Ovary (tissue), 7 donors: ENCODE measurements at regions not wholly inside any gene's neighbourhood (a gene's known extent, or its start where the extent isn't known, plus 50 kb on each side); places are given as distances from the start of the nearest gene placed in this dataset.

ENCODE experiments used
- DNase-seq, 5 donors: peaks; one replicate each; pipeline ENCODE4 v3.0.0-alpha.2; 2019 to 2020
- H3K27ac ChIP-seq, 2 donors: fragments of 200-600 bp; one replicate each; pipeline versions ENCODE4 v1.5.1 to v1.8.0; 2019 to 2022
- H3K27me3 ChIP-seq: fragments of 200-600 bp; one replicate; pipeline ENCODE4 v1.8.0; 2022
- H3K36me3 ChIP-seq: fragments of 200-600 bp; sonication (generic); one replicate; pipeline ENCODE4 v1.5.1; 2019
- H3K4me1 ChIP-seq: one replicate; pipeline ENCODE4 v1.8.1; 2013; ENCODE audit warnings: mild to moderate bottlenecking, moderate library complexity; ENCODE audit not compliant: insufficient read depth
- H3K4me3 ChIP-seq: fragments of 200-600 bp; sonication (generic); one replicate; pipeline ENCODE4 v1.5.1; 2017
- H3K9me3 ChIP-seq, 2 donors: fragments of 200-600 bp in 1 of 2; sonication (generic) in 1 of 2; one replicate each; pipeline versions ENCODE4 v1.5.1 to v1.8.1; 2013 to 2019; ENCODE audit warnings: mild to moderate bottlenecking in 1 of 2, moderate library complexity in 1 of 2
- CTCF ChIP-seq, 3 donors: fragments of 450-650 bp in 2 of 3; fragments of 200-600 bp in 1 of 3; IDR thresholded peaks; one replicate each; pipeline versions ENCODE4 v1.5.1 to v1.8.0; 2016 to 2022; ENCODE audit warnings: antibody characterized with exemption in 3 of 3, mild to moderate bottlenecking in 1 of 3
- EP300 ChIP-seq: sonication (generic); formaldehyde crosslinking; IDR thresholded peaks from one replicate; pipeline ENCODE4 v1.6.1; 2017; ENCODE audit warnings: antibody characterized with exemption
- POLR2A ChIP-seq: fragments of 450-650 bp; IDR thresholded peaks from one replicate; pipeline ENCODE4 v1.6.1; 2017; ENCODE audit warnings: antibody characterized with exemption, mild to moderate bottlenecking, moderate library complexity
- WGBS, 3 donors: extraction: QIAGEN DNeasy Blood & Tissue Kit in 1 of 3; methylation state at CpG; one replicate each; pipeline versions ENCODE4 v1.1.5 to v1.1.7; 2013 to 2017; 5-methylcytosine and 5-hydroxymethylcytosine counted together
- intact Hi-C, 4 donors: fragments of 100-400 bp; cut with DNase I; formaldehyde crosslinking; loops; one replicate each; pipeline versions ENCODE4 v1.11.0 to v1.15.1; 2022 to 2023
- donor health status: DM: no; HTN: no; CAD: no; lungs with moderate emphysema.
- donor health status: DM: no; HTN: no; CAD: no.
- donor health status: Bipolar disorder and iron deficiency.
- donor health status: DM: no; HTN: no; CAD: no.
- donor health status: DM: yes; HTN: yes; CAD: no.

- no peaks in the 10 kb centered on the region for H3K27me3 ChIP-seq
- intact Hi-C loops: no loop called here
- no peaks in the 10 kb centered on the region for H3K4me1 ChIP-seq
Observed at GRCh38 chr1:2867861-2868260, 66.4 kb upstream of the TTC34 start.

GRCh38 chr1:2868571-2869195, 67.2 kb upstream of the TTC34 start:
- intact Hi-C loops: no loop called here
- no peak for TF ChIP-seq POLR2A
- no peak for TF ChIP-seq EP300
- TF ChIP-seq CTCF (IDR thresholded peaks at IDR 0.05): no peak
- Histone ChIP-seq H3K4me1 (no peaks in the 10 kb centered on the region), H3K9me3 (peaks cover 0 to 4% of the 10 kb centered on the region in 2 donors), H3K36me3 (no peaks in the 10 kb centered on the region), H3K4me3 (no peak overlapping the region), H3K27me3 (no peaks in the 10 kb centered on the region), H3K27ac (no peak overlapping the region)
- DNase-seq: no peak
- 59 to 65% (median 63%) methylated on average over 23 of the region's 23 CpGs for WGBS, 3 donors

More at GRCh38 chr1:2867861-2868260, 66.4 kb upstream of the TTC34 start:
- Histone ChIP-seq H3K9me3 (peaks cover 0 to 4% of the 10 kb centered on the region in 2 donors), H3K27ac (no peak overlapping the region), H3K4me3 (no peak overlapping the region), H3K36me3 (no peaks in the 10 kb centered on the region)
- DNase-seq: no peak
- WGBS, 3 donors: 37 to 40% (median 40%) methylated on average over 9 to 10 of the region's 10 CpGs
- no peak for TF ChIP-seq POLR2A
- TF ChIP-seq CTCF (IDR thresholded peaks at IDR 0.05): no peak
- no peak for TF ChIP-seq EP300

- Histone ChIP-seq H3K27ac (no peak overlapping the region), H3K36me3 (no peaks in the 10 kb centered on the region), H3K4me1 (peaks cover 5% of the 10 kb centered on the region), H3K9me3 (peaks cover 0 to 4% of the 10 kb centered on the region in 2 donors), H3K27me3 (no peaks in the 10 kb centered on the region), H3K4me3 (no peak overlapping the region)
- TF ChIP-seq CTCF (IDR thresholded peaks at IDR 0.05) (no peak), POLR2A (no peak), EP300 (no peak)
- no peak for DNase-seq
- intact Hi-C loops: loop anchor here in 1 of 4 donors (10.0 kb wide), 1 partner anchor 543 kb away; no protein-coding TSS in a partner anchor
- WGBS, 3 donors: 93 to 95% (median 95%) methylated on average over 6 of the region's 6 CpGs
Observed at GRCh38 chr1:2871246-2871815, 69.8 kb upstream of the TTC34 start.

DNA sequence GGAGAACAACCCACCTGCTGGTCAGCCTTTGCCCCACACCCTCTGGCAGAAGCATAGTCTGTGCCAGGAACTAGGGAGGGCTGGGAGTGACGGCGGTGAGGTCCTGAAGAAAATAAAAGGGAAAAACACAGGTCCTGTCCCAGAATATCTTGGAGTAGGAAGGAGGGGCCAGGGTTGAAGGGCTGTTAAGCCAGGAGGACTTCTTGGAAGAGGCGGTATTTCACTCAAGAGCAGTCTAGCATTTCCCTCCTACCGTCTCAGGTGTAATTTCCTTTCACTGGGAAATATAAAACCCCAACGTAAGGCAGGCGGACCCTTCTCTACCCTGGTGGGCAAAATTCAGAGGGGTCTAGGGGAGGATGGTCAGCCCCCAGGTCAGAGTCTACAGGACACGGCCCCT, 72.7 kb upstream of the TTC34 start:
- no peak overlapping the region for H3K4me3 ChIP-seq
- intact Hi-C loops: loop anchor here in 1 of 4 donors (10.0 kb wide), 1 partner anchor 541 kb away; no protein-coding TSS in a partner anchor
- no peak for DNase-seq
- peaks cover 0 to 4% of the 10 kb centered on the region in 2 donors for H3K9me3 ChIP-seq
- H3K27ac ChIP-seq: no peak overlapping the region
- WGBS, 3 donors: 61 to 73% (median 62%) methylated on average over 7 of the region's 7 CpGs
- TF ChIP-seq CTCF (IDR thresholded peaks at IDR 0.05): no peak
- no peak for TF ChIP-seq POLR2A
- TF ChIP-seq EP300: no peak
- H3K36me3 ChIP-seq: no peaks in the 10 kb centered on the region
- H3K4me1 ChIP-seq: peaks cover 5% of the 10 kb centered on the region
- H3K27me3 ChIP-seq: no peaks in the 10 kb centered on the region
